IPS DF 6.9 (cell line): ENCODE measurements at regions not wholly inside any gene's neighbourhood (a gene's known extent, or its start where the extent isn't known, plus 50 kb on each side); places are given as distances from the start of the nearest gene placed in this dataset.

ENCODE experiments used
- DNase-seq: peaks from one replicate; pipeline ENCODE4 v3.0.0-alpha.2; 2013; ENCODE audit warnings: low read depth, low spot score
- H3K27ac ChIP-seq: one replicate; pipeline ENCODE4 v1.5.1; 2013; ENCODE audit warnings: low read length, control low read depth
- H3K27me3 ChIP-seq: 2 replicates; pipeline ENCODE4 v1.6.1; 2013; ENCODE audit warnings: mild to moderate bottlenecking, low read length; ENCODE audit not compliant: control insufficient read depth, insufficient read depth
- H3K36me3 ChIP-seq: 2 replicates; pipeline ENCODE4 v1.6.1; 2013; ENCODE audit warnings: low read length; ENCODE audit not compliant: control insufficient read depth, insufficient read depth
- H3K4me1 ChIP-seq: 2 replicates; pipeline ENCODE4 v1.6.1; 2013; ENCODE audit warnings: low read length; ENCODE audit not compliant: control insufficient read depth, insufficient read depth
- H3K4me3 ChIP-seq: 2 replicates; pipeline ENCODE4 v1.5.1; 2013; ENCODE audit warnings: mild to moderate bottlenecking, low read length
- H3K9me3 ChIP-seq: 2 replicates; pipeline ENCODE4 v1.6.1; 2013; ENCODE audit warnings: low read length, inconsistent platforms; ENCODE audit not compliant: control insufficient read depth, insufficient read depth
- WGBS: extraction: QIAGEN DNeasy Blood & Tissue Kit; methylation state at CpG from one replicate; pipeline ENCODE4 v1.1.7; 2013; ENCODE audit warnings: mixed read lengths, missing lambda C conversion rate; ENCODE audit not compliant: insufficient read length, insufficient coverage; 5-methylcytosine and 5-hydroxymethylcytosine counted together

GRCh38 chr3:87045473-87045872 lies 54.5 kb upstream of the VGLL3 start:
- Histone ChIP-seq H3K27ac (no peak overlapping the region), H3K4me1 (no peaks in the 10 kb centered on the region), H3K9me3 (no peaks in the 10 kb centered on the region), H3K27me3 (no peaks in the 10 kb centered on the region), H3K4me3 (no peak overlapping the region), H3K36me3 (no peaks in the 10 kb centered on the region)
- WGBS, result no CpG with 5 or more reads among the region's 1 CpG
- DNase-seq, result no peak

GRCh38 chr3:87044846-87045245 lies 53.9 kb upstream of the VGLL3 start:
- Histone ChIP-seq H3K27ac (no peak overlapping the region), H3K27me3 (no peaks in the 10 kb centered on the region), H3K9me3 (no peaks in the 10 kb centered on the region), H3K4me1 (no peaks in the 10 kb centered on the region), H3K36me3 (no peaks in the 10 kb centered on the region), H3K4me3 (no peak overlapping the region)
- no CpG with 5 or more reads among the region's 2 CpGs for WGBS
- DNase-seq, result no peak

GRCh38 chr3:87044409-87044808 lies 53.5 kb upstream of the VGLL3 start:
- Histone ChIP-seq H3K4me1 (no peaks in the 10 kb centered on the region), H3K9me3 (no peaks in the 10 kb centered on the region), H3K36me3 (no peaks in the 10 kb centered on the region), H3K27ac (no peak overlapping the region), H3K27me3 (no peaks in the 10 kb centered on the region), H3K4me3 (no peak overlapping the region)
- WGBS, result no CpG with 5 or more reads among the region's 1 CpG
- no peak for DNase-seq

GRCh38 chr3:87041191-87041590 lies 50.2 kb upstream of the VGLL3 start:
- H3K27ac ChIP-seq, result no peak overlapping the region
- WGBS, result no CpG with 5 or more reads among the region's 3 CpGs

More at GRCh38 chr3:87041191-87041590, 50.2 kb upstream of the VGLL3 start:
- Histone ChIP-seq H3K36me3 (no peaks in the 10 kb centered on the region), H3K27me3 (no peaks in the 10 kb centered on the region), H3K4me1 (no peaks in the 10 kb centered on the region), H3K9me3 (no peaks in the 10 kb centered on the region), H3K4me3 (no peak overlapping the region)
- DNase-seq, result no peak
